Heart left ventricle (tissue), 13 donors: ENCODE measurements at regions not wholly inside any gene's neighbourhood (a gene's known extent, or its start where the extent isn't known, plus 50 kb on each side); places are given as distances from the start of the nearest gene placed in this dataset.

Experiments used
- CTCF ChIP-seq, 12 donors: fragments of 200-600 bp; sonication (generic) in 4 of 12; IDR thresholded peaks; one replicate each; pipeline versions ENCODE4 v1.5.0 to v1.8.0; 2018 to 2022; ENCODE audit warnings: antibody characterized with exemption in 12 of 12, mild to moderate bottlenecking in 5 of 12
- POLR2A ChIP-seq, 2 donors: fragments of 450-650 bp; IDR thresholded peaks; one replicate each; pipeline ENCODE4 v1.6.1; 2017; ENCODE audit warnings: antibody characterized with exemption in 2 of 2, mild to moderate bottlenecking in 2 of 2, moderate library complexity in 2 of 2
- donor health status: ischemic (EF 13 %, LVEDD 7.1; RV severe dilation, severe dysfunction).
- donor health status: DM: no; HTN: yes; CAD: no.
- donor health status: DM: no; HTN: no; CAD: no.
- donor health status: ischemic (EF 25% LVEDD 6.9; RV normal size, moderate dysfunction).
- donor health status: ischemic (EF 25% LVEDD 5.7; RV mildly dilated, moderate dysfunction).
- donor health status: ischemic (EF 35%, LVEDD 5.7; RV mildly dilated, moderate dysfunction).
- donor health status: nonischemic (EF 11% LVEDD 7.7; RV severe dilation, severe dysfunction).
- donor health status: DM: yes; HTN: yes; CAD: no.
- donor health status: PGD.
- donor health status: ischemic (EF 29% LVEDD 5.4; RV normal size, mild dysfunction).
- donor health status: nonischemic (EF 23%, LVEDD 6.1; RV moderate dilation, normal function).

GRCh38 chr16:16778332-16778731, 399.4 kb downstream of the NPIPA7 start:
- TF ChIP-seq POLR2A (IDR thresholded peaks at IDR 0.05) (no peak), CTCF (IDR thresholded peaks at IDR 0.05) (no peak)
